ENCODE measurements at regions not wholly inside any gene's neighbourhood (a gene's known extent, or its start where the extent isn't known, plus 50 kb on each side); places are given as distances from the start of the nearest gene placed in this dataset.
A peak's percentile ranks its signal among the peaks of the same experiment; 100 is the strongest.

DNA sequence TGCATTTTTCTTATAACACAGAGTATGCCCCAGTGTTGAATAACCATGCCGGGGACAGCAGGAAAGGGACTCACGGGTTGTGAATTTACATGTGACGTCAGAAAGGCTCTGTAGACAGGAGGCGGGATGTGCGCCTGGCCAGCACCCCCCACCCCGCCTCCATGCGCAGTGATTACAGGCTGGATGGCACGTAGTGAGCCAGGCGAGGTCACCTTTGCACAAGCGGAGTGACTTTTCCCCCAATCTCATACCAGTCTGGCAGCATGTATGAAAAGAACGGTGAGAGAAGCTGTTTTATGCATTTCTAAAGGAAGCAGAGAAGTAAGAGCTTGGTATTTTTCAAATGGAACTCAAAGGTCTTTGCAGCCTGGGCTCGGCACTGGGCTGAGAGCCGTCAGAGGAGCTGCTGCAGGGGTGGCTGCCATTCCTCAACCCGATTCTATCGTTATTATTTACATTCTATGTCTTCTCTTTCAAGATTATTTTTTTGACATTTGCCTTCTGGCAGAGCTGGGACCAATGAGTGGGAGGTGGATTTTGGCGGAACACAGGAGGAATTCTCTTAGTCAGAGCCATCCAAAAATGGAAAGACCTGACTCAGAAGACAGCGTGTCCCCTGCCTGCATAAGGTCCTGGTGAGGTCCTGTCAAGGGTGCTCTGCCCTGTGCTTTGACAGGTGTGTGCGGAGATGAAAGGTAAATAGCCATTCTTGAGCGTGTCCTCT lies 115.6 kb upstream of the SLC45A1 start (continued):
- TF ChIP-seq, protein P1, sequence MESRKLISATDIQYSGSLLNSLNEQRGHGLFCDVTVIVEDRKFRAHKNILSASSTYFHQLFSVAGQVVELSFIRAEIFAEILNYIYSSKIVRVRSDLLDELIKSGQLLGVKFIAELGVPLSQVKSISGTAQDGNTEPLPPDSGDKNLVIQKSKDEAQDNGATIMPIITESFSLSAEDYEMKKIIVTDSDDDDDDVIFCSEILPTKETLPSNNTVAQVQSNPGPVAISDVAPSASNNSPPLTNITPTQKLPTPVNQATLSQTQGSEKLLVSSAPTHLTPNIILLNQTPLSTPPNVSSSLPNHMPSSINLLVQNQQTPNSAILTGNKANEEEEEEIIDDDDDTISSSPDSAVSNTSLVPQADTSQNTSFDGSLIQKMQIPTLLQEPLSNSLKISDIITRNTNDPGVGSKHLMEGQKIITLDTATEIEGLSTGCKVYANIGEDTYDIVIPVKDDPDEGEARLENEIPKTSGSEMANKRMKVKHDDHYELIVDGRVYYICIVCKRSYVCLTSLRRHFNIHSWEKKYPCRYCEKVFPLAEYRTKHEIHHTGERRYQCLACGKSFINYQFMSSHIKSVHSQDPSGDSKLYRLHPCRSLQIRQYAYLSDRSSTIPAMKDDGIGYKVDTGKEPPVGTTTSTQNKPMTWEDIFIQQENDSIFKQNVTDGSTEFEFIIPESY (IDR thresholded peaks at IDR 0.05), result peak; percentile 21
- peak; percentile 91 for TF ChIP-seq SP1 (IDR thresholded peaks at IDR 0.05)
- TF ChIP-seq YY1 (IDR thresholded peaks at IDR 0.05), result peak; percentile 73
- TF ChIP-seq RXRA (IDR thresholded peaks at IDR 0.05), result peak; percentile 91 to 98
- no peak for TF ChIP-seq HNF4G (IDR thresholded peaks at IDR 0.05)
- peak in 1 of 2 donors; percentile 72 for TF ChIP-seq EGR1 (IDR thresholded peaks at IDR 0.05; ENCODE audit: low read depth in 2 of 2)

DNA sequence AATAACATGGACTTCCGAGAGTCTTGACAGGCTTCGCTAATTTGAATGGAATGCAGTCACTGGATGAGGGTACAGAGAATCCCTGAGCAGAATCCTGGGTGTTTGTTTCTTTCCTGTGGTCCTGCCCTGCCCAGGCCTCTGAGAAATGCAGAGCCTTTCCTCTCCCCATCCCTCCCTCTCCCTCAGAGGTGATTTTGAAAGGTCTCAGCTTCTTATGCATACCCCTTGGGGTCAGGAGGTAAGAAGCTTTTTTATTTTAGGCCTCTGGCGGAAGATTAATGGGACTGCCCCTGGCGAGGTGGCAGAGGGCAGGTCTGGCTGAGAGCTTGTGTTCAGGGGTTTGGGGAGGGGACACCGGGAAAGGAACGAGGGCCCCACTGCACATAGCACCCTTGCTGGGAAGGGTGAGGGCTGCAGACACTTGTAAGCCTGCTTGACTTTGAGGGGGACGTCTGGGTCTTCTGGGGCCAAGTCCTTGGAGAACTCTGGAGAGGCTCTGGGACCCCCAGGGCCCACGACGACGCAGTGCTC lies 116.5 kb upstream of the SLC45A1 start:
- WGBS, result 86% methylated on average over 10 of the region's 10 CpGs
- H3K27me3 ChIP-seq (ENCODE audit: control insufficient read depth in 4 of 4, insufficient read depth in 4 of 4, low read length in 3 of 4), result no peaks in the 10 kb centered on the region
- H3K9ac ChIP-seq (ENCODE audit: low read depth in 1 of 2, low read length in 2 of 2), result peak overlapping the region; percentile 58 to 80
- no peak for DNase-seq (ENCODE audit: low spot score)
- no peaks in the 10 kb centered on the region for H3K9me3 ChIP-seq (ENCODE audit: control insufficient read depth in 4 of 4, low read length in 3 of 4)
- H3K27ac ChIP-seq (ENCODE audit: low read depth in 1 of 2, low read length in 2 of 2), result peak overlapping the region; percentile 86 to 98
- peaks cover 0 to 24% (median 5%) of the 10 kb centered on the region in 4 donors for H3K4me1 ChIP-seq (ENCODE audit: control insufficient read depth in 4 of 4, insufficient read depth in 4 of 4, low read length in 3 of 4)
- no peak overlapping the region for H3K4me3 ChIP-seq (ENCODE audit: low read depth in 1 of 3, low read length in 3 of 3)
- no peaks in the 10 kb centered on the region for H3K36me3 ChIP-seq (ENCODE audit: control insufficient read depth in 4 of 4, insufficient read depth in 3 of 4, low read depth in 1 of 4, low read length in 3 of 4)
- TF ChIP-seq NR2F2 (IDR thresholded peaks at IDR 0.05), result no peak
- TF ChIP-seq HNF4A (conservative IDR thresholded peaks at IDR 0.05), result no peak
- TF ChIP-seq EGR1 (IDR thresholded peaks at IDR 0.05; ENCODE audit: low read depth in 2 of 2), result no peak
- TF ChIP-seq, protein P2, sequence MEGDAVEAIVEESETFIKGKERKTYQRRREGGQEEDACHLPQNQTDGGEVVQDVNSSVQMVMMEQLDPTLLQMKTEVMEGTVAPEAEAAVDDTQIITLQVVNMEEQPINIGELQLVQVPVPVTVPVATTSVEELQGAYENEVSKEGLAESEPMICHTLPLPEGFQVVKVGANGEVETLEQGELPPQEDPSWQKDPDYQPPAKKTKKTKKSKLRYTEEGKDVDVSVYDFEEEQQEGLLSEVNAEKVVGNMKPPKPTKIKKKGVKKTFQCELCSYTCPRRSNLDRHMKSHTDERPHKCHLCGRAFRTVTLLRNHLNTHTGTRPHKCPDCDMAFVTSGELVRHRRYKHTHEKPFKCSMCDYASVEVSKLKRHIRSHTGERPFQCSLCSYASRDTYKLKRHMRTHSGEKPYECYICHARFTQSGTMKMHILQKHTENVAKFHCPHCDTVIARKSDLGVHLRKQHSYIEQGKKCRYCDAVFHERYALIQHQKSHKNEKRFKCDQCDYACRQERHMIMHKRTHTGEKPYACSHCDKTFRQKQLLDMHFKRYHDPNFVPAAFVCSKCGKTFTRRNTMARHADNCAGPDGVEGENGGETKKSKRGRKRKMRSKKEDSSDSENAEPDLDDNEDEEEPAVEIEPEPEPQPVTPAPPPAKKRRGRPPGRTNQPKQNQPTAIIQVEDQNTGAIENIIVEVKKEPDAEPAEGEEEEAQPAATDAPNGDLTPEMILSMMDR (IDR thresholded peaks at IDR 0.05; ENCODE audit: low read depth, low read length, missing input control), result no peak
- TF ChIP-seq JUND (IDR thresholded peaks at IDR 0.05), result no peak
- no peak for TF ChIP-seq GABPA (IDR thresholded peaks at IDR 0.05 in 1 of 2, conservative IDR thresholded peaks at IDR 0.05 in 1 of 2)
- no peak for TF ChIP-seq FOXA2 (IDR thresholded peaks at IDR 0.05)
- TF ChIP-seq TAF1 (conservative IDR thresholded peaks at IDR 0.05), result no peak
- TF ChIP-seq HNF4G (IDR thresholded peaks at IDR 0.05), result no peak

DNA sequence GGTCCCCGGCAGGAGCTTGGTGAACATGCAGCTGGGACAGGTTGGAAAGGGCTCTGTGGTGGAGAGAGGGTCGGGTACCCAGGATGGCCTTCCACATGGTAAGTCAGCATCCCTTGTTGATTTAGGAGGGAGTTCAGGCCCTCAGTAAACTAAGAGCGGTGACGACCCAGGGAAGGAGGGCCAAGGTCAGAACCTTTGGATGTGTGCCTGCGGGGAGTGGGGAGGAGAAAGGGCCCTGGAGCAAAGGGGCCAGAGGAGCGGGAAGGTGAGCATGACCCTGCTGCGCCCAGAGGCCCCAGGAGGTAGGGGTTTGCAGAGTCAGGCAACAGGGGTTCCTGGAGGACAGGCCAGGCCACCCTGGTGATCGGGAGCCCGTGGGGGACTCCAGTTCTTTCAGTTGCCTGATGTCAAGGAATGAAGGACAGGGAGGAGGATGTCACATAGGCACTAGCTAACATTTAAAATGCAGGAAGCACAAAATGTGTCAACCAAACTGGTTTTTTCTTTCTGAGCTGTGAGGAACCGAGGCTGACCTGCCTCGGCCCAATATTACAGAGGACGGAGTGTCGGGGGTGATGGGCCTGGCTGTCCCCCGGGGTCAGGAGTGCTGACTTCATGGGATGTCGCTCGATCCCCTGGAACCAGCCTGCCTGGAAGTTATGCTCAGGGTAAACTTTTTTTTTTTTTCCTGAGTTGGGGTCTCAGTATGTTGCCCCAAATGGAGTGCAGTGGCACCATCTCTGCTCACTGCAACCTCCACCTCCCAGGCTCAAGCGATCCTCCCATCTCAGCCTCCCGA lies 117.4 kb upstream of the SLC45A1 start:
- no peak overlapping the region for H3K4me3 ChIP-seq (ENCODE audit: low read depth in 1 of 3, low read length in 3 of 3)
- peak overlapping the region; percentile 86 to 98 for H3K27ac ChIP-seq (ENCODE audit: low read depth in 1 of 2, low read length in 2 of 2)
- H3K9me3 ChIP-seq (ENCODE audit: control insufficient read depth in 4 of 4, low read length in 3 of 4), result no peaks in the 10 kb centered on the region
- no peak overlapping the region for H3K9ac ChIP-seq (ENCODE audit: low read depth in 1 of 2, low read length in 2 of 2)
- no peaks in the 10 kb centered on the region for H3K27me3 ChIP-seq (ENCODE audit: control insufficient read depth in 4 of 4, insufficient read depth in 4 of 4, low read length in 3 of 4)
- H3K36me3 ChIP-seq (ENCODE audit: control insufficient read depth in 4 of 4, insufficient read depth in 3 of 4, low read depth in 1 of 4, low read length in 3 of 4), result no peaks in the 10 kb centered on the region
- DNase-seq (ENCODE audit: low spot score), result peak; percentile 62
- TF ChIP-seq RXRA (IDR thresholded peaks at IDR 0.05) (peak in 1 of 2 donors; percentile 27), HNF4G (IDR thresholded peaks at IDR 0.05) (no peak), GABPA (IDR thresholded peaks at IDR 0.05 in 1 of 2, conservative IDR thresholded peaks at IDR 0.05 in 1 of 2) (no peak), SP1 (IDR thresholded peaks at IDR 0.05) (no peak), RAD21 (IDR thresholded peaks at IDR 0.05) (no peak), TAF1 (conservative IDR thresholded peaks at IDR 0.05) (no peak), HNF4A (conservative IDR thresholded peaks at IDR 0.05) (peak in 1 of 2 donors; percentile 13), YY1 (IDR thresholded peaks at IDR 0.05) (no peak)
- TF ChIP-seq, protein P3, sequence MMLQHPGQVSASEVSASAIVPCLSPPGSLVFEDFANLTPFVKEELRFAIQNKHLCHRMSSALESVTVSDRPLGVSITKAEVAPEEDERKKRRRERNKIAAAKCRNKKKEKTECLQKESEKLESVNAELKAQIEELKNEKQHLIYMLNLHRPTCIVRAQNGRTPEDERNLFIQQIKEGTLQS (IDR thresholded peaks at IDR 0.05), result no peak
- 76% methylated on average over 18 of the region's 18 CpGs for WGBS
- peaks cover 0 to 24% (median 5%) of the 10 kb centered on the region in 4 donors for H3K4me1 ChIP-seq (ENCODE audit: control insufficient read depth in 4 of 4, insufficient read depth in 4 of 4, low read length in 3 of 4)
